Ishikawa (cell line): ENCODE measurements at regions not wholly inside any gene's neighbourhood (a gene's known extent, or its start where the extent isn't known, plus 50 kb on each side); places are given as distances from the start of the nearest gene placed in this dataset.

Experiments
- CEBPB ChIP-seq: IDR thresholded peaks from 2 replicates; pipeline ENCODE4 v1.6.1; 2012
- CREB1 ChIP-seq: IDR thresholded peaks from 2 replicates; pipeline ENCODE4 v1.6.1; 2012; ENCODE audit warnings: low read depth
- EGR1 ChIP-seq: IDR thresholded peaks from 2 replicates; pipeline ENCODE4 v1.6.1; 2012
- EP300 ChIP-seq: IDR thresholded peaks from 2 replicates; pipeline ENCODE4 v1.6.1; 2012; ENCODE audit warnings: borderline replicate concordance
- FOXM1 ChIP-seq: IDR thresholded peaks from 2 replicates; pipeline ENCODE4 v1.6.1; 2012; ENCODE audit warnings: low read depth, borderline replicate concordance
- MAX ChIP-seq: IDR thresholded peaks from 2 replicates; pipeline ENCODE4 v1.6.1; 2012
- NFIC ChIP-seq: IDR thresholded peaks from 2 replicates; pipeline ENCODE4 v1.6.1; 2012
- RAD21 ChIP-seq: IDR thresholded peaks from 2 replicates; pipeline ENCODE4 v1.6.1; 2012; ENCODE audit warnings: low read depth
- REST ChIP-seq: IDR thresholded peaks from 2 replicates; pipeline ENCODE4 v1.6.1; 2012; ENCODE audit warnings: low read depth, mild to moderate bottlenecking
- TAF1 ChIP-seq: IDR thresholded peaks from 2 replicates; pipeline ENCODE4 v1.6.1; 2012; ENCODE audit warnings: low read depth, mild to moderate bottlenecking
- TCF12 ChIP-seq: IDR thresholded peaks from 2 replicates; pipeline ENCODE4 v1.6.1; 2012; ENCODE audit warnings: low read depth
- TEAD4 ChIP-seq: IDR thresholded peaks from 2 replicates; pipeline ENCODE4 v1.6.1; 2012
- YY1 ChIP-seq: IDR thresholded peaks from 2 replicates; pipeline ENCODE4 v1.6.1; 2012; ENCODE audit warnings: low read depth
- ZBTB7A ChIP-seq: IDR thresholded peaks from 2 replicates; pipeline ENCODE4 v1.6.1; 2012; ENCODE audit warnings: low read depth
- TF ChIP-seq, protein P1 (sequence below): IDR thresholded peaks from 2 replicates; pipeline ENCODE4 v1.6.1; 2012

- TF ChIP-seq ZBTB7A (no peak), REST (no peak), TAF1 (no peak), TCF12 (no peak), EP300 (no peak), FOXM1 (no peak), NFIC (no peak), MAX (no peak), EGR1 (no peak), CEBPB (no peak), CREB1 (no peak), YY1 (no peak), RAD21 (no peak), TEAD4 (no peak)
- TF ChIP-seq, protein P1, sequence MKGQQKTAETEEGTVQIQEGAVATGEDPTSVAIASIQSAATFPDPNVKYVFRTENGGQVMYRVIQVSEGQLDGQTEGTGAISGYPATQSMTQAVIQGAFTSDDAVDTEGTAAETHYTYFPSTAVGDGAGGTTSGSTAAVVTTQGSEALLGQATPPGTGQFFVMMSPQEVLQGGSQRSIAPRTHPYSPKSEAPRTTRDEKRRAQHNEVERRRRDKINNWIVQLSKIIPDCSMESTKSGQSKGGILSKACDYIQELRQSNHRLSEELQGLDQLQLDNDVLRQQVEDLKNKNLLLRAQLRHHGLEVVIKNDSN: no peak
These were observed 283.2 kb downstream of the DMAC1 start for GRCh38 chr9:7516376-7516775.

DNA sequence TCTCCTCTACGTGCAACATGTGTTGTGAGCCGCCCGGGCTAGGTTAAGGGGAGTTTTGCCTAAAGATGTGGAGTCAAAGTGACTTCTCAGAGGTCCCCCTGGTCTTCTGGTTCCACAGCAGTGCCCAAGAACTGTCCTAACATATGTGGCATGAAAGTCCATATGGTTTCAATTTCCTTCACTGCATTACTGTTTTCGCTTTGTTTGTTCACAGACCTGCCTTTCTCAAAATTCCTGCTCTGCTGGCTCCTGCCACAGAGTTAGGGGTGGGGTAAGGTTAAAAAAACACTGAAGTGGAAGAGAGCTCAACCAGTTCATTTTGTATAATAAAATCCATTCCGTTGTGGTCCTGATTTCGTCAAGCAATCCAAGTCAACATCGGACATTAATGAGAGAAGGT is 289.4 kb downstream of the DMAC1 start:
- no peak for TF ChIP-seq NFIC
- TF ChIP-seq EGR1: no peak
- TF ChIP-seq EP300: no peak
- TF ChIP-seq TEAD4: no peak
- TF ChIP-seq FOXM1: no peak
- TF ChIP-seq CEBPB: no peak
- TF ChIP-seq, protein P1: no peak
- no peak for TF ChIP-seq YY1
- TF ChIP-seq ZBTB7A: no peak
- TF ChIP-seq RAD21: no peak
- TF ChIP-seq MAX: no peak
- TF ChIP-seq TCF12: no peak
- TF ChIP-seq TAF1: no peak
- TF ChIP-seq REST: no peak
- TF ChIP-seq CREB1: no peak

- no peak for TF ChIP-seq RAD21
- TF ChIP-seq MAX: no peak
- no peak for TF ChIP-seq FOXM1
- TF ChIP-seq EP300: no peak
- TF ChIP-seq TCF12: no peak
These were observed 289.9 kb downstream of the DMAC1 start for GRCh38 chr9:7509576-7510145.

- no peak for TF ChIP-seq REST
- no peak for TF ChIP-seq TEAD4
- TF ChIP-seq CREB1: no peak
- TF ChIP-seq NFIC: no peak
- TF ChIP-seq TAF1: no peak
- TF ChIP-seq TCF12: no peak
- TF ChIP-seq ZBTB7A: no peak
- TF ChIP-seq YY1: no peak
- no peak for TF ChIP-seq RAD21
- no peak for TF ChIP-seq EGR1
- TF ChIP-seq MAX: no peak
- TF ChIP-seq EP300: no peak
- TF ChIP-seq FOXM1: no peak
- TF ChIP-seq CEBPB: no peak
- TF ChIP-seq, protein P1: no peak
These were observed 291.1 kb downstream of the DMAC1 start for GRCh38 chr9:7508516-7508915.
